Hepatocyte (in vitro differentiated cells): ENCODE measurements at regions not wholly inside any gene's neighbourhood (a gene's known extent, or its start where the extent isn't known, plus 50 kb on each side); places are given as distances from the start of the nearest gene placed in this dataset.

Experiments
- DNase-seq: peaks from one replicate; pipeline ENCODE4 v3.0.0-alpha.2; 2016; ENCODE audit warnings: low spot score
- H2AFZ ChIP-seq: fragments of 200-600 bp; sonication (generic); 2 replicates; pipeline ENCODE4 v1.6.0; 2016; ENCODE audit warnings: antibody characterized with exemption, mild to moderate bottlenecking
- H3K27ac ChIP-seq: fragments of 200-600 bp; sonication (generic); 2 replicates; pipeline ENCODE4 v1.5.1; 2016; ENCODE audit warnings: mild to moderate bottlenecking
- H3K27me3 ChIP-seq: fragments of 200-600 bp; sonication (generic); 2 replicates; pipeline ENCODE4 v1.6.1; 2016
- H3K36me3 ChIP-seq: fragments of 200-600 bp; sonication (generic); replicated peaks from 2 replicates; pipeline ENCODE4 v1.5.1; 2016; ENCODE audit warnings: low read depth; ENCODE audit not compliant: insufficient read depth
- H3K4me1 ChIP-seq: fragments of 200-600 bp; sonication (generic); 2 replicates; pipeline ENCODE4 v1.5.1; 2016; ENCODE audit warnings: mild to moderate bottlenecking, moderate library complexity; ENCODE audit not compliant: insufficient read depth
- H3K4me2 ChIP-seq: fragments of 200-600 bp; sonication (generic); 2 replicates; pipeline ENCODE4 v1.6.0; 2016
- H3K4me3 ChIP-seq: fragments of 200-600 bp; sonication (generic); 2 replicates; pipeline ENCODE4 v1.5.1; 2016; ENCODE audit warnings: mild to moderate bottlenecking
- H3K79me2 ChIP-seq: fragments of 200-600 bp; sonication (generic); 2 replicates; pipeline ENCODE4 v1.6.0; 2017; ENCODE audit warnings: mild to moderate bottlenecking
- H3K9me2 ChIP-seq: fragments of 200-600 bp; sonication (generic); replicated peaks from 2 replicates; pipeline ENCODE4 v1.6.0; 2017; ENCODE audit warnings: mild to moderate bottlenecking; ENCODE audit not compliant: insufficient read depth
- H3K9me3 ChIP-seq: fragments of 200-600 bp; sonication (generic); 2 replicates; pipeline ENCODE4 v1.5.1; 2016; ENCODE audit warnings: low read depth, mild to moderate bottlenecking
- H4K20me1 ChIP-seq: fragments of 200-600 bp; sonication (generic); 2 replicates; pipeline ENCODE4 v1.6.0; 2016; ENCODE audit warnings: mild to moderate bottlenecking; ENCODE audit not compliant: insufficient read depth, poor library complexity, severe bottlenecking
- CTCF ChIP-seq: fragments of 200-600 bp; sonication (generic); IDR thresholded peaks from 2 replicates; pipeline ENCODE4 v1.5.1; 2016; ENCODE audit warnings: antibody characterized with exemption, mild to moderate bottlenecking; ENCODE audit not compliant: poor library complexity
- EZH2 ChIP-seq: fragments of 200-600 bp; sonication (generic); IDR thresholded peaks from 2 replicates; pipeline ENCODE4 v1.6.1; 2016; ENCODE audit warnings: antibody characterized with exemption, mild to moderate bottlenecking, borderline replicate concordance
- EZH2phosphoT487 ChIP-seq: fragments of 200-600 bp; sonication (generic); IDR thresholded peaks from one replicate; pipeline ENCODE4 v1.6.1; 2018; ENCODE audit warnings: antibody characterized with exemption, mild to moderate bottlenecking, low read depth, moderate library complexity; ENCODE audit not compliant: unreplicated experiment, severe bottlenecking
- WGBS: methylation state at CpG from one replicate; pipeline ENCODE4 v1.1.6; 2016; ENCODE audit warnings: low lambda C conversion rate; ENCODE audit errors: missing lambda C conversion rate; 5-methylcytosine and 5-hydroxymethylcytosine counted together

- H3K36me3 ChIP-seq: no peaks in the 10 kb centered on the region
- no peak overlapping the region for H3K4me3 ChIP-seq
- no peak overlapping the region for H3K4me2 ChIP-seq
- H3K79me2 ChIP-seq: no peaks in the 10 kb centered on the region
- no peak overlapping the region for H3K27ac ChIP-seq
- no peaks in the 10 kb centered on the region for H3K9me2 ChIP-seq
- TF ChIP-seq EZH2phosphoT487: no peak
- TF ChIP-seq EZH2: no peak
- no peak for TF ChIP-seq CTCF
- H2AFZ ChIP-seq: no peak overlapping the region
- no peaks in the 10 kb centered on the region for H3K27me3 ChIP-seq
- H3K4me1 ChIP-seq: no peaks in the 10 kb centered on the region
- no peaks in the 10 kb centered on the region for H3K9me3 ChIP-seq
- WGBS: 75% methylated on average over 8 of the region's 8 CpGs
- no peaks in the 10 kb centered on the region for H4K20me1 ChIP-seq
- DNase-seq: no peak
These were observed 212.4 kb upstream of the LRFN2 start for GRCh38 chr6:40799296-40800140.

- no peaks in the 10 kb centered on the region for H3K9me2 ChIP-seq
- no peaks in the 10 kb centered on the region for H3K27me3 ChIP-seq
- H3K4me2 ChIP-seq: no peak overlapping the region
- H3K4me3 ChIP-seq: no peak overlapping the region
- H3K9me3 ChIP-seq: no peaks in the 10 kb centered on the region
- H3K27ac ChIP-seq: no peak overlapping the region
- no peak overlapping the region for H2AFZ ChIP-seq
- H3K36me3 ChIP-seq: no peaks in the 10 kb centered on the region
- H3K79me2 ChIP-seq: no peaks in the 10 kb centered on the region
- no peak for DNase-seq
- H3K4me1 ChIP-seq: no peaks in the 10 kb centered on the region
- WGBS: 76% methylated on average over 7 of the region's 7 CpGs
- no peaks in the 10 kb centered on the region for H4K20me1 ChIP-seq
- TF ChIP-seq EZH2phosphoT487: no peak
- no peak for TF ChIP-seq CTCF
- no peak for TF ChIP-seq EZH2
These were observed 211.1 kb upstream of the LRFN2 start for GRCh38 chr6:40798069-40798770.

GRCh38 chr6:40796260-40797221 is 209.4 kb upstream of the LRFN2 start:
- Histone ChIP-seq H3K36me3 (no peaks in the 10 kb centered on the region), H2AFZ (no peak overlapping the region), H3K4me1 (no peaks in the 10 kb centered on the region), H3K9me2 (no peaks in the 10 kb centered on the region), H3K4me3 (no peak overlapping the region), H3K27me3 (no peaks in the 10 kb centered on the region), H3K79me2 (no peaks in the 10 kb centered on the region), H4K20me1 (no peaks in the 10 kb centered on the region), H3K9me3 (no peaks in the 10 kb centered on the region), H3K27ac (no peak overlapping the region), H3K4me2 (no peak overlapping the region)
- peak; percentile 22 for DNase-seq
- TF ChIP-seq EZH2: no peak
- TF ChIP-seq EZH2phosphoT487: no peak
- WGBS: 78% methylated on average over 14 of the region's 14 CpGs
